ENCODE measurements at regions not wholly inside any gene's neighbourhood (a gene's known extent, or its start where the extent isn't known, plus 50 kb on each side); places are given as distances from the start of the nearest gene placed in this dataset.

DNA sequence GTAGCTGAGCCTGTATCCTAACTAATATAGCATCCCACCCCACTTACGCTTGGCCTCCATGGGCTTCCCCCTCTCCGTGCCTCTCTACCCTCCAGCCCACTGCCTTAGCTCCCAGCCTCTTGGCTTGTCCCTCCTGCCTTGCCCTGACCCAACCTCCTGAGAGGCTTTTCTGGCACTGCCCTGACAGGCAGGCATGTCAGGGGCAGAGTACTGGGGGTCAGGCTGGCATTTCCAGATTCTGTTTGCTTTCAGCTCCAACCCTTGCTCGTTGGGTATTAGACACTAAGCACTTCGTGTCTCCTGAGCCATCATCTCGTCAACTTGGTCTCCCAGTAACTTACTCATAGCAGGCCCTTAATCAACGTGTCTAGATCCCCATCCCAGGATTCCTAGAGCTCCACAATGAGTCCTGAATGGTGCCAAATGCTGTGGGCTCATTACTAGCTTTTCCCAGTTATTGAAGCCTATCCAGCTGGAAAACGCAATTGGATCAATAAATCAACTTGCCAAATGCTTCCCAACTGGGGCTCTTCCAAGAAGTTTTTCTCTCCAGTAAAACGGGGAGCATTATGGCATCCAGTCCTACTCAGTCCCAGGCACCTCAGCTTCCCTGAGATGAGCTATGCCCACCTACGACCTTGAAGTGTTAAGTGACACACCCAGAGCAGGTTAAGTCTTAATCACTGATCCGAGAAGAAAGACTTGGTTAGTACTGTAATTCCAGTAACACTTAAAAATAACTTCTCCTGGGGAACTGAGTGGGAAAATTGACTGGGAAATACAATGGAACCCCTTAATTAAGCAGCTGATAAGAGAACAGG is 78.5 kb upstream of the DLG1 start:
- H3K4me3 ChIP-seq (ENCODE audit: low read depth in 1 of 3, low read length in 3 of 3): no peak overlapping the region
- H3K4me1 ChIP-seq (ENCODE audit: control insufficient read depth in 4 of 4, insufficient read depth in 4 of 4, low read length in 3 of 4): peaks cover 2 to 9% (median 7%) of the 10 kb centered on the region in 4 donors
- H3K36me3 ChIP-seq (ENCODE audit: control insufficient read depth in 4 of 4, insufficient read depth in 3 of 4, low read depth in 1 of 4, low read length in 3 of 4): no peaks in the 10 kb centered on the region
- H3K27me3 ChIP-seq (ENCODE audit: control insufficient read depth in 4 of 4, insufficient read depth in 4 of 4, low read length in 3 of 4): peaks cover 0 to 9% (median 0%) of the 10 kb centered on the region in 4 donors
- WGBS: 47% methylated on average over 10 of the region's 10 CpGs
- peak in 1 of 2 donors; percentile 29 for TF ChIP-seq RAD21 (IDR thresholded peaks at IDR 0.05)
- TF ChIP-seq NR2F2 (IDR thresholded peaks at IDR 0.05): no peak
- TF ChIP-seq HNF4A (conservative IDR thresholded peaks at IDR 0.05): no peak
- DNase-seq (ENCODE audit: low spot score): no peak
- no peak overlapping the region for H3K9ac ChIP-seq (ENCODE audit: low read depth in 1 of 2, low read length in 2 of 2)
- no peak overlapping the region for H3K27ac ChIP-seq (ENCODE audit: low read depth in 1 of 2, low read length in 2 of 2)
- no peaks in the 10 kb centered on the region for H3K9me3 ChIP-seq (ENCODE audit: control insufficient read depth in 4 of 4, low read length in 3 of 4)

DNA sequence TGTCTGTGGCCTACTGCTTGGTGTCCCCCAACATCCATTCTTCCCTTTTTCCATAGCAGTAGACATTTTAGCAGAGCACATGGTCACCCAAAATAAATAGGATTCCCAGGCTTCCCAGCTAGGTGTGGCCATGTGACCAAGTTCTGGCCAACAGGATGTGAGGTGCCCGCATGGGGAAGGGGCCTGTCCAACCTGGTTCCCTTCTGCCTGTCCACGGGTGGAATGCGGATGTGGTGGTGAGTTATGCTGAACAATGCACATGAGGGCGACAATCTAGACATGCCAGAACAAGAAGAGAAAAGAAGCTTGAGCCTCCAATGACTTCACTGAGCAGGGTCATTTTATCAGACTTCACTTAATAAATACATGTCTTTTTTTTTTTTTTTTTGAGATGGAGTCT is 77.6 kb upstream of the DLG1 start:
- no peaks in the 10 kb centered on the region for H3K36me3 ChIP-seq (ENCODE audit: control insufficient read depth in 4 of 4, insufficient read depth in 3 of 4, low read depth in 1 of 4, low read length in 3 of 4)
- H3K9me3 ChIP-seq (ENCODE audit: control insufficient read depth in 4 of 4, low read length in 3 of 4): no peaks in the 10 kb centered on the region
- WGBS: 86% methylated on average over 4 of the region's 4 CpGs
- H3K9ac ChIP-seq (ENCODE audit: low read depth in 1 of 2, low read length in 2 of 2): no peak overlapping the region
- H3K27me3 ChIP-seq (ENCODE audit: control insufficient read depth in 4 of 4, insufficient read depth in 4 of 4, low read length in 3 of 4): peaks cover 0 to 9% (median 0%) of the 10 kb centered on the region in 4 donors
- H3K4me3 ChIP-seq (ENCODE audit: low read depth in 1 of 3, low read length in 3 of 3): no peak overlapping the region
- no peak overlapping the region for H3K27ac ChIP-seq (ENCODE audit: low read depth in 1 of 2, low read length in 2 of 2)
- no peak for DNase-seq (ENCODE audit: low spot score)
- peaks cover 2 to 9% (median 7%) of the 10 kb centered on the region in 4 donors for H3K4me1 ChIP-seq (ENCODE audit: control insufficient read depth in 4 of 4, insufficient read depth in 4 of 4, low read length in 3 of 4)
- TF ChIP-seq EGR1 (IDR thresholded peaks at IDR 0.05; ENCODE audit: low read depth in 2 of 2): no peak
- no peak for TF ChIP-seq JUND (IDR thresholded peaks at IDR 0.05)
- no peak for TF ChIP-seq FOXA1 (IDR thresholded peaks at IDR 0.05)
- TF ChIP-seq MAX (IDR thresholded peaks at IDR 0.05): no peak
- TF ChIP-seq RXRA (IDR thresholded peaks at IDR 0.05): no peak
- TF ChIP-seq YY1 (IDR thresholded peaks at IDR 0.05): no peak
- no peak for TF ChIP-seq ZBTB33 (IDR thresholded peaks at IDR 0.05)
- no peak for TF ChIP-seq CTCF (IDR thresholded peaks at IDR 0.05; ENCODE audit: low read depth, low read length, missing input control)
- TF ChIP-seq FOXA2 (IDR thresholded peaks at IDR 0.05): no peak
- TF ChIP-seq RAD21 (IDR thresholded peaks at IDR 0.05): no peak

DNA sequence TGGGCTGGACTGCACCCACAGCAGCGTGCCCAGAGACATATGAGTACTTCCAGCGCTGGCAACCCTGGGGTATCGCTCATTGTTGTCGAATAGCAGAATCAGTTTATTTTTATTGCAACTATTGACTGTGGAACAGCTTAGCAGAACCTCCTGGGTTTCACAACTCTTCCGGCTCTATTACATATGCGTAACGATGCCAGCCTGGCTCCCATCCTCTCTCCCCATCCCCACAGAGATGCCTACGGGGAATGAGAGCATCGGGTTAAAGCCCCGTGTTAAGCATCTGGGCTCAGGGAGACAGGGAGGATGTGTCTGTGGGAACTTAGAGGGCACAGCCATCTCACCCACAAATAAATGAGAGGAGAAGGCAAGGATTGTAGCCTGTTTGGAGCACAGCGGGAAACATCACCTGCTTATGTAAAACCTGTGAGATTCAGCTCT is 76.6 kb upstream of the DLG1 start:
- Histone ChIP-seq H3K27ac (ENCODE audit: low read depth in 1 of 2, low read length in 2 of 2) (no peak overlapping the region), H3K27me3 (ENCODE audit: control insufficient read depth in 4 of 4, insufficient read depth in 4 of 4, low read length in 3 of 4) (peaks cover 0 to 9% (median 0%) of the 10 kb centered on the region in 4 donors), H3K9ac (ENCODE audit: low read depth in 1 of 2, low read length in 2 of 2) (no peak overlapping the region), H3K36me3 (ENCODE audit: control insufficient read depth in 4 of 4, insufficient read depth in 3 of 4, low read depth in 1 of 4, low read length in 3 of 4) (no peaks in the 10 kb centered on the region), H3K4me3 (ENCODE audit: low read depth in 1 of 3, low read length in 3 of 3) (no peak overlapping the region), H3K9me3 (ENCODE audit: control insufficient read depth in 4 of 4, low read length in 3 of 4) (no peaks in the 10 kb centered on the region), H3K4me1 (ENCODE audit: control insufficient read depth in 4 of 4, insufficient read depth in 4 of 4, low read length in 3 of 4) (peaks cover 2 to 9% (median 7%) of the 10 kb centered on the region in 4 donors)
- TF ChIP-seq FOXA2 (IDR thresholded peaks at IDR 0.05) (no peak), JUND (IDR thresholded peaks at IDR 0.05) (no peak), RAD21 (IDR thresholded peaks at IDR 0.05) (no peak), FOXA1 (IDR thresholded peaks at IDR 0.05) (no peak), RXRA (IDR thresholded peaks at IDR 0.05) (no peak), CTCF (IDR thresholded peaks at IDR 0.05; ENCODE audit: low read depth, low read length, missing input control) (no peak), SP1 (IDR thresholded peaks at IDR 0.05) (no peak), MAX (IDR thresholded peaks at IDR 0.05) (no peak), NR2F2 (IDR thresholded peaks at IDR 0.05) (no peak)
- WGBS: 78% methylated on average over 11 of the region's 11 CpGs
- DNase-seq (ENCODE audit: low spot score): no peak

All from liver (tissue), 8 donors.